Trophoblast cell (in vitro differentiated cells and primary cell): ENCODE measurements at regions not wholly inside any gene's neighbourhood (a gene's known extent, or its start where the extent isn't known, plus 50 kb on each side); places are given as distances from the start of the nearest gene placed in this dataset.

Experiments used
- DNase-seq, 2 donors: peaks; one replicate each; pipeline ENCODE4 v3.0.0-alpha.2; 2016
- H2AFZ ChIP-seq: 2 replicates; pipeline ENCODE4 v1.6.1; 2013; ENCODE audit warnings: low read length, moderate library complexity, mild to moderate bottlenecking; ENCODE audit not compliant: insufficient read depth, poor library complexity
- H2AK5ac ChIP-seq: 2 replicates; pipeline ENCODE4 v1.6.1; 2013; ENCODE audit warnings: mild to moderate bottlenecking, low read length
- H2BK120ac ChIP-seq: 2 replicates; pipeline ENCODE4 v1.6.1; 2013; ENCODE audit warnings: low read length, mild to moderate bottlenecking, moderate library complexity; ENCODE audit not compliant: insufficient read depth, poor library complexity
- H2BK12ac ChIP-seq: 2 replicates; pipeline ENCODE4 v1.6.1; 2013; ENCODE audit warnings: mild to moderate bottlenecking, low read length, moderate library complexity
- H2BK5ac ChIP-seq: 2 replicates; pipeline ENCODE4 v1.6.1; 2013; ENCODE audit warnings: low read length, low read depth, moderate library complexity, mild to moderate bottlenecking; ENCODE audit not compliant: poor library complexity
- H3K14ac ChIP-seq: 2 replicates; pipeline ENCODE4 v1.6.1; 2013; ENCODE audit warnings: mild to moderate bottlenecking, low read length
- H3K18ac ChIP-seq: 2 replicates; pipeline ENCODE4 v1.6.1; 2013; ENCODE audit warnings: mild to moderate bottlenecking, low read length
- H3K23ac ChIP-seq: 2 replicates; pipeline ENCODE4 v1.6.1; 2013; ENCODE audit warnings: low read length
- H3K27ac ChIP-seq: 2 replicates; pipeline ENCODE4 v1.5.1; 2013; ENCODE audit warnings: low read depth, mild to moderate bottlenecking, inconsistent platforms, low read length, moderate library complexity
- H3K27me3 ChIP-seq: 2 replicates; pipeline ENCODE4 v1.6.1; 2013; ENCODE audit warnings: inconsistent platforms, mild to moderate bottlenecking, low read length, moderate library complexity; ENCODE audit not compliant: insufficient read depth
- H3K36me3 ChIP-seq, 2 experiments: 1 replicate in 1 of 2; 2 replicates in 1 of 2; pipeline ENCODE4 v1.6.1; 2013; ENCODE audit warnings: low read length in 2 of 2, mild to moderate bottlenecking in 2 of 2, moderate library complexity in 1 of 2; ENCODE audit not compliant: insufficient read depth in 2 of 2, control insufficient read depth in 1 of 2
- H3K4ac ChIP-seq: 2 replicates; pipeline ENCODE4 v1.6.1; 2013; ENCODE audit warnings: low read depth, mild to moderate bottlenecking, low read length, moderate library complexity
- H3K4me1 ChIP-seq, 2 experiments: 1 replicate in 1 of 2; 2 replicates in 1 of 2; pipeline ENCODE4 v1.6.1; 2013; ENCODE audit warnings: low read length in 2 of 2, mild to moderate bottlenecking in 2 of 2, moderate library complexity in 1 of 2; ENCODE audit not compliant: insufficient read depth in 2 of 2, control insufficient read depth in 1 of 2
- H3K4me2 ChIP-seq: 2 replicates; pipeline ENCODE4 v1.6.1; 2013; ENCODE audit warnings: inconsistent platforms, mild to moderate bottlenecking, low read length, moderate library complexity
- H3K4me3 ChIP-seq: 2 replicates; pipeline ENCODE4 v1.5.1; 2013; ENCODE audit warnings: mild to moderate bottlenecking, low read depth, low read length, inconsistent platforms
- H3K79me1 ChIP-seq: one replicate; pipeline ENCODE4 v1.6.1; 2013; ENCODE audit warnings: low read length
- H3K79me2 ChIP-seq: 2 replicates; pipeline ENCODE4 v1.6.1; 2013; ENCODE audit warnings: low read length, mild to moderate bottlenecking; ENCODE audit not compliant: control insufficient read depth, insufficient read depth, poor library complexity
- H3K9ac ChIP-seq: 2 replicates; pipeline ENCODE4 v1.6.1; 2013; ENCODE audit warnings: mild to moderate bottlenecking, low read length
- H3K9me3 ChIP-seq: 2 replicates; pipeline ENCODE4 v1.6.1; 2013; ENCODE audit warnings: low read depth, mild to moderate bottlenecking, control low read depth, inconsistent platforms, low read length; ENCODE audit not compliant: insufficient read depth
- H4K12ac ChIP-seq: 2 replicates; pipeline ENCODE4 v1.6.1; 2013; ENCODE audit warnings: low read depth, mild to moderate bottlenecking, low read length, moderate library complexity
- H4K8ac ChIP-seq: 2 replicates; pipeline ENCODE4 v1.6.1; 2013; ENCODE audit warnings: low read depth, mild to moderate bottlenecking, low read length, moderate library complexity
- H4K91ac ChIP-seq: one replicate; pipeline ENCODE4 v1.6.1; 2013; ENCODE audit warnings: low read depth, mild to moderate bottlenecking, low read length, moderate library complexity
- WGBS: extraction: QIAGEN DNeasy Blood & Tissue Kit; methylation state at CpG from one replicate; pipeline ENCODE4 v1.1.7; 2013; ENCODE audit warnings: missing lambda C conversion rate; ENCODE audit not compliant: insufficient read length, insufficient coverage; ENCODE audit errors: extremely low coverage; 5-methylcytosine and 5-hydroxymethylcytosine counted together

GRCh38 chr4:32460972-32461371 is 1740.8 kb downstream of the PCDH7 start:
- H3K23ac ChIP-seq: no peak overlapping the region
- H2BK5ac ChIP-seq: no peak overlapping the region
- no peak overlapping the region for H2BK120ac ChIP-seq
- H3K79me2 ChIP-seq: no peaks in the 10 kb centered on the region
- no peaks in the 10 kb centered on the region for H3K36me3 ChIP-seq
- no peak overlapping the region for H2BK12ac ChIP-seq
- DNase-seq: peak in 1 of 2 donors; percentile 7
- no peaks in the 10 kb centered on the region for H3K79me1 ChIP-seq
- no peak overlapping the region for H2AK5ac ChIP-seq
- H3K4me1 ChIP-seq: no peaks in the 10 kb centered on the region
- no peak overlapping the region for H3K27ac ChIP-seq
- H4K8ac ChIP-seq: no peak overlapping the region
- no peak overlapping the region for H3K4me3 ChIP-seq
- H3K27me3 ChIP-seq: no peaks in the 10 kb centered on the region
- H3K4ac ChIP-seq: no peak overlapping the region
- no peak overlapping the region for H3K14ac ChIP-seq
- H3K4me2 ChIP-seq: no peak overlapping the region
- no peak overlapping the region for H4K91ac ChIP-seq
- no peak overlapping the region for H4K12ac ChIP-seq
- H2AFZ ChIP-seq: no peak overlapping the region
- no peak overlapping the region for H3K18ac ChIP-seq
- WGBS: no CpG with 5 or more reads among the region's 1 CpG
- H3K9me3 ChIP-seq: no peaks in the 10 kb centered on the region
- H3K9ac ChIP-seq: no peak overlapping the region

- Histone ChIP-seq H3K27me3 (no peaks in the 10 kb centered on the region), H2BK12ac (no peak overlapping the region), H4K12ac (no peak overlapping the region), H3K4me3 (no peak overlapping the region), H3K36me3 (no peaks in the 10 kb centered on the region), H3K79me1 (no peaks in the 10 kb centered on the region), H4K91ac (no peak overlapping the region), H3K23ac (no peak overlapping the region), H3K9me3 (no peaks in the 10 kb centered on the region), H3K18ac (no peak overlapping the region), H3K79me2 (no peaks in the 10 kb centered on the region), H3K9ac (no peak overlapping the region), H3K4me2 (no peak overlapping the region), H3K4ac (no peak overlapping the region), H3K27ac (no peak overlapping the region), H2BK120ac (no peak overlapping the region), H2AFZ (no peak overlapping the region), H2AK5ac (no peak overlapping the region), H2BK5ac (no peak overlapping the region), H3K4me1 (no peaks in the 10 kb centered on the region), H4K8ac (no peak overlapping the region), H3K14ac (no peak overlapping the region)
- no CpG with 5 or more reads among the region's 1 CpG for WGBS
- DNase-seq: peak in 1 of 2 donors; percentile 38
Observed at GRCh38 chr4:32462944-32463343, 1742.8 kb downstream of the PCDH7 start.

DNA sequence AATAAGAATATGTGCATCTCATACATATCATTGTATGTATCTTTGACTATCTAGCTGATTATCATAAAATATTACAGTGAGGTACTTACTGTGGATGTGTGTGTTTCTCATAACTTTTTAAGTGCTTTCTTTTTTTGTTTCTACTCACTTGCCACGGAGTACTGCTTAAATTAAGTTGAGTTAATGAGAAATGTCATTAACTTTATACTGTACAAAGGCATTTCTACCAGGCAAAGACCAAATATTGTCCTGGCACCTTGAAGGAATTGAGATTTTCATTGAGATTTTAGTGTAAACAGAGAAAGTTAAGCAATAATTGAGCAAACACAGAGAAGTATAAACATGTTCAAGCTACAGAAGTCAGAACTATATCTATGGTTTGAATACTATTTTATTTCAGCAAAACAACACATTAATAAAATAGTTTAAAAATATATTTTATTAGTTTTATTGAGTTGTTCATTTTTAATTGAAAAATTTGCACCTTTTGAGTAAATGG is 1750.0 kb downstream of the PCDH7 start:
- H4K12ac ChIP-seq: no peak overlapping the region
- no peak overlapping the region for H4K91ac ChIP-seq
- no peaks in the 10 kb centered on the region for H3K79me1 ChIP-seq
- H3K9ac ChIP-seq: no peak overlapping the region
- no peak overlapping the region for H3K27ac ChIP-seq
- no peaks in the 10 kb centered on the region for H3K36me3 ChIP-seq
- no peaks in the 10 kb centered on the region for H3K27me3 ChIP-seq
- no peak overlapping the region for H2BK5ac ChIP-seq
- no peak overlapping the region for H3K23ac ChIP-seq
- no peaks in the 10 kb centered on the region for H3K4me1 ChIP-seq
- H3K4me3 ChIP-seq: no peak overlapping the region
- H4K8ac ChIP-seq: no peak overlapping the region
- H2BK120ac ChIP-seq: no peak overlapping the region
- H3K4ac ChIP-seq: no peak overlapping the region
- no peak overlapping the region for H2AK5ac ChIP-seq
- no peak overlapping the region for H2AFZ ChIP-seq
- H3K9me3 ChIP-seq: no peaks in the 10 kb centered on the region
- no peak overlapping the region for H3K4me2 ChIP-seq
- H2BK12ac ChIP-seq: no peak overlapping the region
- DNase-seq: no peak
- no CpG with 5 or more reads among the region's 1 CpG for WGBS
- H3K79me2 ChIP-seq: no peaks in the 10 kb centered on the region
- no peak overlapping the region for H3K18ac ChIP-seq
- H3K14ac ChIP-seq: no peak overlapping the region

- Histone ChIP-seq H2AFZ (no peak overlapping the region), H3K36me3 (no peaks in the 10 kb centered on the region), H2BK12ac (no peak overlapping the region), H4K91ac (no peak overlapping the region), H3K79me2 (no peaks in the 10 kb centered on the region), H3K9ac (no peak overlapping the region), H2BK5ac (no peak overlapping the region), H2AK5ac (no peak overlapping the region), H3K14ac (no peak overlapping the region), H3K23ac (no peak overlapping the region), H3K79me1 (no peaks in the 10 kb centered on the region), H3K18ac (no peak overlapping the region), H4K12ac (no peak overlapping the region), H3K27me3 (no peaks in the 10 kb centered on the region), H3K4me2 (no peak overlapping the region), H4K8ac (no peak overlapping the region), H3K4me1 (no peaks in the 10 kb centered on the region), H3K27ac (no peak overlapping the region), H2BK120ac (no peak overlapping the region), H3K9me3 (no peaks in the 10 kb centered on the region), H3K4me3 (no peak overlapping the region), H3K4ac (no peak overlapping the region)
- no CpG with 5 or more reads among the region's 2 CpGs for WGBS
- no peak for DNase-seq
Observed at GRCh38 chr4:32472918-32473317, 1752.7 kb downstream of the PCDH7 start.
